ENCODE measurements at regions not wholly inside any gene's neighbourhood (a gene's known extent, or its start where the extent isn't known, plus 50 kb on each side); places are given as distances from the start of the nearest gene placed in this dataset.
A peak's percentile ranks its signal among the peaks of the same experiment; 100 is the strongest.

DNA sequence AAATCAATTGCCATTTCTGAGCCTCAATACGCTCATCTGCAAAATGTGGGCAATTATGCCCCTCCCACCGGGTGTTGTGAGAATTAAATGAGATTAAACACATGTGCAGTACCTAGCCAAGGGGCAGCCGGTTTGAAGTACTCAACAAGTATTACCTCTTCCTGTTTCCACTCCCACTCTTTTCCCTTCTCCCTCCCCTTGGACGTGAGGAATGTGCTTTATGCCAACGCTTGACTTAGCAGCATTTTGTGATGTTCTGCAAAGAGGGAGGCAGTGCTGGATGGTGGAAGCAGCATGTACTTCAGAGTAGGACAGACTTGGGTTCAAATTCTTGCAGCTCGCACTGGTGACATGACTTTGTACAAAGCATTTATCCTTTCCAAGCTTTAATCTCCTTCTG is 306.0 kb downstream of the BUD13 start:
- DNase-seq: peak; percentile 51

DNA sequence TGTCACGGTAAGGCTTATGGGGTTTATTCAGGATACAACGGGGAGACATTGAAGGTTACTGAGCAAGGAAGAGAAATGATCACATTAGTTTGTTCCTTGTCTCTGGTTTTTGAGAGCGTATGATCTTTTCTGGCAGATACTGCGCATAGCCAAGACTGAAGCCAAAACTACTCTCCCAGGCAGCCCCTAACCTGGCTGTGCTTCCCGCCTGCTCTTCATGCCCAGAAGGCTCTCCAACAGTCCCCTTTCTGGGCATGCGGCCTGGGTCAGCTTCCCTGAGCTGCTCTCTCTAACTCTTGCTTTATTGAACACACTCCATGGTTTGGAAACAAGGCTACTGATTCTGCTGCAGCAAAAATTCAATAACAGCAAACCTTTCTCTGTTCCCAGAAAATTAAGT is 306.6 kb downstream of the BUD13 start:
- DNase-seq: peak; percentile 74

DNA sequence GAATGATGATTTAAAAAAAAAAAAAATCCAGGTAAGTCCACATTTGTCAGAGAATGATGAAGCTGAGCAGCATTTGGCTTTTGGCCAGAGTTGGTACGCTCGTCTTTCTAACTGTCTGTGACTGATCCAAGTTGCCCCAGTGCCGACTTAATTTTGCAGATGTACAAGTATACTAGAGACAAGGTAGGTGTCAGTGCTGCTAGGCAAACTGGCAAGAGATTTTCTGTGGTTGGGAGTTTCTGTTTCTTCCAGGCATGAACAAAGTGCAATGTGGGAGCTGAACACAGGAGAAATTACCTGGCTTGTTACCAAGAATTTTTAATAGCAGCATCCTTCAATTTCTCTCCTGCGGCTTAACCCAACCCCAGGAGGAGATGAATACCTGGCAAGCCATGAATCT is 307.7 kb downstream of the BUD13 start:
- DNase-seq: no peak

DNA sequence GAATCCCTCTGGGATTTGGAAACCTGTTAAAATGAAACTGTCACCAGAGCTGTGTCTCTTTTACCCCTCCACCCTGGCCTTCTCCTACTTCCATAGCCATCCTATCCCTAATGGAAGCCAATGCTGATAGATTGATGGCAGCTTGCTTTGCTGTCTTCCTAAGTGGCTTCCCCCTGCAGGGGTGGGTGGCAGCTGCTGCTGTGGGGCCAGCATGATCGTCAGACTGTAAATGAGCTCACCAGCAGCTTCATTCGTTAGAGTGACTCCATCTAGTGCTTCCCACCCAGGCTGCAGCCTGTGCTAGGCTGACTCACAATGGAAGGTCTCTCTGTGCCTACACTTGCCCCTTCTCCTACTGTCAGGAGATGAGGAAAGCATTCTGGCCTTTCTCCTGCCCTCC is 311.0 kb downstream of the BUD13 start:
- no peak for DNase-seq

DNA sequence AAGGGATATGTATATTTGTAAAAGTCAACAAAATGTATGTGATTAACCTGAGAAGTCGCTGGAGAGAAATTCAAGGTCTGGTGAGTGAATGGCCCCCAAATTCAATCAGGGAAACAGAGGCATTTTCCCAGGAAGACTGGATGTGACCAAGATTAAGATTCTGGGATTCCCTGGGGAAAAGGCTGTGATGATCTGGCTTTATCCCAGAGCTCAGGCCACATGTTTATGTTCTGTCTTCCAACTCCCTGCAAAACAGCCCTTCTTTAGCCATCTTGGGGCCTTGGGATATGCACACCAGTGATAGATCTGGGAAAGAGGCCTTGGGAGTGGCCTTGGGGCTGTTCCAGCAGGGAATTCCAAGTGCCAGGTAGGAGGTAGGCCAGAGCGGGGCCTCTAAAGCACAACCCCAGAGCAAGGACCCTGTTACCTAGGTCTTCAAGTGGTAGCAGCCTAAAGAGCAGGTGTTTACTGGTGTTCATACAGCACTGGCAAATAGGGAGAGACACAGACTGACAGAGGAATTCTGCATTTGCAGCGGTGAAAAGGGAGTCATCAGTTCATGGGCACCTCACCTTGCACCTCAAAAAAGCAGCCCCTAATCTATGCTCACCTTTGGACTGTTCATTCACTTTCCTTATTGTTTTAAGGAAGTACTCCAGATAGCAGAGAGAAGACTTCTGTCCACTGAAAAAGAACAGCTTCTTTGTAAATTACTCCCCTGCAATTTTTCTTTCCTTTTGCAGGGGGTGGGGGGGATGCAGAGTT is 312.4 kb downstream of the BUD13 start:
- DNase-seq: no peak

DNA sequence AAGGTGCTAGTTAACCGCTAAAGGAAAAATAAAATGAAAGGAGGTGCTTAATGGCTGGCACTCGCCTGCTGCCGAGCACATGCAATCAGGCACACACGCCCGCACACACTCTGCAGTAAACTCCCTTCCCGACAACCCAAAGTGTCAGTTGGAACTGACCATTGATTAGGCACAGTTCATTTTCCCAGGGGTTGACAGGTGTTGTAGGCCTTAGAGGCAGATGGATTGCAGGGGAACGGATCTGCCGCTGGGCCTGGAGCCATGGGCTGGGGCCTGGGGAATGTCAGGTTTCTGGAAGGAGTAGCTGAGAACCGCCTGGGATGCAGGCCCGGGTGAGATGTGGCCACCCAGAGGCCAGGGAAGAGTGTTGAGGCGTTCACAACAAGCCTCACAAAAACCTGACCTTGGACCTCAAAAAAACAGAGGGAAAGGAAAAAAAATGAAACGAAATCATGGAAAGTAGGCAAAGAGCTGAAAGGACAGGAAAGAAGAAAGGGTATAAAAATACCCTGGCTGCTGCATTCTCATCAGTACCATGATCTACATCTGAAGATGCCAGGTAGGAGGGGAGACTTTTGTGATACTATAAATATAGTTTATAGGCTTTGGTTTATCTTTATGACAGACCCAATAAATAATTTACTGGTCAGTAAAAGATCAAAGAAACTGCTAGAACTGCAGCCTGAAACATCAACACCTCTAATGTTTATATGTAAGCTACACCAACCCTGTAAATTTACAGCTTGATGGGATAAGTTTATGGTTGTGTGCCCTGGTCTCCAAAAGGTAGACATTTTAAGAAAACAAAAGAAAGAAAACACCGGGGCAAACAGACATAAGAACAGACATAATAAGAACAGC is 313.4 kb downstream of the BUD13 start:
- DNase-seq: no peak

DNA sequence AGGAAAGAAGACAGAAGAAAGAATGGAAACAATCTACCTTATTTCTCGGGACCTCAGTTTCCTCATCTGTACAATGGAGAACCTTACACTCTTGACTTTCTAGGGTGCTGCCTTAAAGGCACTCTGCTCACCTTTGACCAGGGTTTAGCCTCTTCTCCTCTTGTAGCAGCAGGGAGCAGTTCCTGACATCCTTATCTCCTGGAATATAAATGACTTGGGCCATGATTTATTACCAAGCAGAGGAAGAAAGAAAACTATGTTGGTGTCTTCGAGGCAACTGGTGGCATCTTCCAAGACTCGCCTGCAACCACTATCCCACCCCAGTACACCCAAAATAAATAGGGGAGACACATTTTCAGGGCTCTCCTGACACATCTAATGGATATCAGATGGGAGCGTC is 314.2 kb downstream of the BUD13 start:
- no peak for DNase-seq

DNA sequence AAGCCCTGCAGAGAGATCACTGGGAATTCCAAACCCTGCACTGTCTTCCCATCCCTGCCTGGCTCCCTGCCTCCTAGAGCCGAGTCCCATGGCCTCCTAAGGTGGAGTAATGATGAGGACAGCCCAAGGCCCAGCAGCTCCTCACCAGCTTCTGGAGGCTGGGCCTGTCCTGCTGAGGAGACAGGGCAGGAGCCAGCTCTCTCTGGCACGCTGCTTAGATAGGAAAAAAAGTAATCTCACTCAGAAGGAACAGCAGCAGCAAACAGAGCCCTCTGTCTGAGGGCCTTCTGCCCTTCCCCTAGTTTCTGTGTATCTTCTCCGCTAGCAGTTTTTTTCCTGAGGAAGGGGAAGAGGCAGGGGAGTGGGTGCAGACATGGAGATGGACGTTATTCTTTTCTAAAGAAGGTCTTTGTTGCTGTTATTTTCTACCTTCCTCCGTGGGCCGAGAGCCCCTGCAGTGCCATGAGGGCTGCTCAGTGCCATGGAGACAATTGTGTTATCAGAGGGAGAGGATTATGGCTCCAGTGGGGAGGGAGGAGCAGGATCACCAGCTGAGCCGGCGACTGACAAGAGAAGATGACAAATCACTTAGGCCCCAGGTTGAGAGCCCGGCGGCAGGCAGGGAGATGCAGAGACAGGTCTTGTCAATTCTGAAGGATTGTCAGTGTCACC is 315.3 kb downstream of the BUD13 start:
- no peak for DNase-seq

DNA sequence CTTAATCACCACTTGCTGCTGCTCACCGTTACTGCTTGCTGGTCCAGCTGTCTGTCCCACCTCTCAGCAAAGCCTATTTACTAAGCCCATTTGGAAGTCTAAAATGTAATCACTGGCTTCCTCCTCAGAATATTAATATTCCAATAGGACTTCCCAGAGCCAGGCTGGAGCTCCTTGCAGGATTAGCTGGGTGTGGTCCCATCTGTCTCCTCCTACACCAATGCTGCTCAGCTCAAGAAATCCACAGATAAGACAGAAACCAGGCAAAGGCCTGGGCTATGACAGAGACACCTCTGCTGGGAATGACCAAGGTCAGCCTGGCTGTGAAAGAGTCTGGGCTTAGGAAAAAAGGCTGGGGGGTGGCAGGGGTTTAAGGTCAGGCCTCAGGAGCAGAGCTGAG is 317.8 kb downstream of the BUD13 start:
- no peak for DNase-seq

DNA sequence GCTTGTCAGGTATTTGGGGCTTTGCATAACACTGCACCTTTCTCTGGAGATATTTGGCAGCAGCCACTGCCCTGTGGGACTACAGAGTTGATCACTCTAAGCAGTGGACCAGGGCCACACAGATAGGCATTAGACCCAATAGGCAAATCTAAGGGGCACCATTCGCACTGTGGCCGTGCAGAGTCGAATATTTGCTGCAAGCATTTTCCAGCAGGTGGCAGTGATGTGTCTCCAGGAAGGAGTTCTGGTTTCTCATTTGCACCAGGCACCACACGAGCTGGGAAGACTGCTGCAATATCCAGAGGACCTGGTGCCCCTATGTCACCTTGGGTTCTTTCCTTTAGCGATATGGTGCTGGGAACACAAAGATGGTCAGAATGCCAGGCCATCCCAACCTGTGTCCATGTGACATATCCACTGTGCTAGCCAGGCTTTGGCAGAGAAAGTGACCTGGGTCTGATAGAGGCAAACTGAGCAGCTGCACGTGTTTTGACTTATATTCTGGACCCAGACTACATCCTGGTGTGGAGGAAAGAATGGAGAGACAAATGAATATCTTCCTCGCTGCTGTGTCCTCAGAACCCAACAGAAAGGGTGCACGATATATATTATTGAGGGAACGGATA is 318.7 kb downstream of the BUD13 start:
- DNase-seq: peak; percentile 39

DNA sequence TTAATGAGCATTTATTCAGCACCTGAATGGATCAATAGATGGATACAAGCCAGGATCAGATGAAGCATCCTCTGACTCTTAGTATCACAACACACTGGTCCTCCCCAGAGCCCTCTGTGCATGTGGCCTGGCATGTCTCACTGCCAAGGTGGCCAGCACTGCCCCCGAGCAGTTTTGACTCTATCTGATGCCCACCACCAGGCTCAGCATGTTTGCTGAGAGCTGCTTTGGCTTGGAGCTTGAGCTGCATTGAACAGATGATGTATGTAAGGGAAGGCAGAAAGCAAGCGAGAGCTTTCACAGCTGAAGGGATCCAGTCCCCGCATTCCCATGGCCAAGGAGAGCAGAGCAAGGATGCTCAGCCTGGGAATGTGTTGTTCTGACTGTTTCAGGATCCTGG is 320.3 kb downstream of the BUD13 start:
- no peak for DNase-seq

DNA sequence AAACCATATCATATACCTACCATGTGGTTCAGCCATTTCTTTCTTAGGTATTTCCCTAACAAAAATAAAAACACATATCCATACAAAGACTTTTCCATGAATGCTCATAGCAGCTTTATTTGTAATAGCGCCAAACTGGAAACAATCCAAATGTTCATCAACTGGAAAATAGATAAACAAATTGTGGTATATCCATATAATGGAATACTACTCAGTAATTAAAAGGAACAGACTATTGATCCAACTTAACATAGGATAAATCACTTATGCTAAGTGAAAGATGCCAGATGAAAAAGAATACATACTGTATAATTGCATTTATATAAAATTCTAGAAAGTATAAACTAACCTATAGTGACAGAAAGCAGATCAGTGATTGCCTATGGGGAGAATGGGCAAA is 323.3 kb downstream of the BUD13 start:
- DNase-seq: no peak

DNA sequence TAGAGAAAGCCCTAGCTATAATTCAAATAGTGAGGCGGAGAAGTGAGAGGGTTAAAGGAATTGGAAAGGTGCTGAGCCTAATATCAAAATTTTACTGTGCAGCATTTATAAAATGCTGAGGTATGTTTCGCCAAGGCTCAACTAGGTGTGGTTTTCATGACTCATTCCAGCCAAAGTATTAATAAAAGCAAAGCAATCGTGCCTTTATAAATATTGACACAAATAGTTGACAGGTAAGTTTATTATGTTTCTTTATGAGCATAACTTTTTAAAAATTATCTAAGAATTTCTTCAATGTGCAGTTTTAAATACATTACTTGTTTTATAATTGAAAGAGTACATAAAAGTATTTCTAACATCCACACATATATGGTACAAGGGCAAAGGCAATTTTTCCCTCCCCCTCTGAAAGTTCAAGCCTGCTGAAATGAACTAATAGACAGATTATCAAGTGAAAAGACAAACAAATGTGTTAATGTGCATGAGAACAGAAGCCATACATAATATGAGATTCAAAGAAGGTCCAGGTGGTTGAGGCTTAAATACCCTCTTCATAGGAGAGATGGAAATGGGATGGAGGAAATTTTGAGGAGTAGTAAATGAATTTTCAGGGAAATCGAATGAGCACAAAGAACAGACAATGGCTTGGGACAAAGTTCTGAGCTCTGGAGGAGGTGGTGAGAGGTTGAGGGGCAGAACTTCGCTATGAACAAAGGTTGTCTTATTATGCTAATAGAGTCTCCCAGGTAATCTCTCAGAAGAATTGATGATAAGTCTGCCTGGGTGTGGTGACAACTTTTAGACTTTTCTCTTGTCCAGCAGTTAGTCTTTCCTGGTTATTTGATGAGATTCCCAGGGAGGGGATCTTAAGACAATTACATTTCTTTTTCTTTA is 326.5 kb downstream of the BUD13 start:
- no peak for DNase-seq

DNA sequence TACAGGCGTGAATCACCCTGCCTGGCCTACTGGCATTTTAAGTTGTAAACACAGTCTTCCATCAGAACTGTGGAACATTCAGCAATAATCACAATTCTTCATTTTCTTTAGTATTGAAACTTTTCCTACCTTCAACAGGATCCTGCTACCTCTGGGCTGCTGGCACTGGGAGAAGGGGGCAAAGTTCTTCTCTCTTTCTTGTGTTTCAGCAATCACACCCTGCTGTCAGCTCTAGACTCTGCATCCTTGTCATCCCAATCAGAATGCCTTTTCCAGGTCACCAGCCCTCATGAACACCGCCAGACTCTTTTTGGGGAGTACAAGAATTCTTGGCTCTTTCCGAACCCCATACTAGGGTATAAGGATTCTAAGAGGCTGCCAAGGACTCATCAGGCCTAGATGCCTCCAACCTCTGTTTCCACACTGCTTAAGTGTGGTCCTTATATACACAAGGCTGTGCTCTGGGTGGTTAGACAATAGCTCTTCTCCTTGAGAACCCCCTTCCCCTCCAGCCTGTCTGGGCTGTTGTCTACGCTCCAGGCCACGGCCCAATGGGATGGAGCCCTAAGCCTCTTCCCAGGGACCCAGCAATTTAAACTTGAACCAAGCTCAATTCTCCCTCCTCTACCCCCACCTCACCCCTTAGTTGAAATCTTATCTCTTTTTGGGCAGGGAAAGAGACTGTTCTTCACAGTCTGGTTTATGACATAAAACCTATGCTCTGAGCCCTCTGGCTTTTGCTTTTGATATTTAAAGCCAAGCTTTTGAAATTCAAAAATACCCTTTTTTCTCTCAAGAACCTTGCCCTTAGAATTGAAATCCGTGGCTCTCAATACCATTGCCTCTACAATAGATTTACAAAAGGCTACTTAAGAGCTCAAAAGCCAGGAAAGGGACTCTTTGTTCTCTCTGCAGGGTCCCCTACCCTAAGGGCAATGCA is 327.4 kb downstream of the BUD13 start:
- DNase-seq: no peak

DNA sequence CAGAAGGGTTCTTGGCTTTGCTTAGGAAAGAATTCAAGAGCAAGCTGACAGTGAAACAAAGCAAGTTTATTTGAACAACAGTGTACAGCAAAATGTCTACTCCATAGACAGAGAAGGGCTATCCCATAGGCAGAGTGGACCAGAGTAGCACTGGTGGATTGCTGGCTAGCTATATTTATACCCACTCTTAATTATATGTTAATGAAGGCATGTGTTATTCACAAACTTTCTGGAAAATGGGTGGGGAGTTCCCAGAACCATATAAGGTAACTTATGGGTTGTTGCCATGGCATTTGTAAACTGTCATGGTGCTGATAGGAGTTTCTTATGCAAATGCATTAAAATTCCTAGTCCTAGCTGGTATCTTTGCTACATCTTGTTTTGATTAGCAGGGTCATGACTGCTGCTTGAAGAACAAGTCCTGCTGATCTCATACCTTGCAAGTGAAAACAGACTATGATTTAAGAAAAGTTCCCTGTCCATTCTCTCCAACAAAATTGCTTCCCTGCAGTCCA is 330.5 kb downstream of the BUD13 start:
- no peak for DNase-seq

DNA sequence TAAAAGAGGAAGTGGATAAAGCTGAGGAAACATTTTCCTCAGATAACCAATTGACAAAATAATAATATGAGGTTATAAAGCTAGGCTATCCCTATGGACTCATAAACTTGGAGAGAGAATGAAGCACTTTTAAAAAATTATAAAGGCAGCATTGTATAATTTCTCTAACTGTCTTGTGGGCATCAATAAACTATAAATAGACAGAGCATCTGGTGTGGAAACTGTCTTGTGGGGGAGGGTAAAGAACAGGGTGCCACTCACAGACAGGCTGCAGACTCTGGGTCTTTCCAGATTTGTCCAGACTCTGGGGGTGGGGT is 333.5 kb downstream of the BUD13 start:
- DNase-seq: no peak

DNA sequence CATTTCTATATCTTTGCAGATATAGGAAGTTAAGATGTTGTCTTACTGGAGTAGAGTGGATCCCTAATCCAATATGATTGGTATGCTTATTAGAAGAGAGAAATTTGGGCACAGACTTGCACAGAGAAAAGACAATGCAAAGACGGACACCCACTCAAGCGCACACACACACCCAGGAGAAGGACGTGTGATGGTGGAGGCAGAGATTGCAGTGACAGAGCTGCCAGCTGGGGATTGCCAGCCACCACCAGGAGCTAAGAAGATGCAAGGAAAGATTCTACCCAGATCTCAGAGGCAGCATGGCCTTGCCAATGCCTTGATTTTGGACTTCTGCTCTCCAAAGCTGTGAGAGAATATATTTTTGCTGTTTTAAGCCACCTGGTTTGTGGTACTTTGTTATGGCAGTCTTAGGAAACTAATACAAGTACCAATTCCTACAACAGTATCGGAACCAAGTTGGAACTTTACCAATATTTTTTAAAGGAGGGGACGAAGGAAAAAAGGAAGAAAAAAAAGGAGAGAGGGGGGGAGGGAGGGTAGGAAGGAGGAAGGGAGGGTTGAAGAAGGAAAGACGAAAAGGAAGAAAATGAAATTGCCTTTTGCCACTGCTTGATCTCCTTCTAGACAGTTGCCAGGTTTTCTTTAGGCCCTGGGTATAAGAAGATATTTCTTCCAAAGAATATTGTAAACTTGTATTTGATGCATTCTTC is 334.0 kb downstream of the BUD13 start:
- no peak for DNase-seq

DNA sequence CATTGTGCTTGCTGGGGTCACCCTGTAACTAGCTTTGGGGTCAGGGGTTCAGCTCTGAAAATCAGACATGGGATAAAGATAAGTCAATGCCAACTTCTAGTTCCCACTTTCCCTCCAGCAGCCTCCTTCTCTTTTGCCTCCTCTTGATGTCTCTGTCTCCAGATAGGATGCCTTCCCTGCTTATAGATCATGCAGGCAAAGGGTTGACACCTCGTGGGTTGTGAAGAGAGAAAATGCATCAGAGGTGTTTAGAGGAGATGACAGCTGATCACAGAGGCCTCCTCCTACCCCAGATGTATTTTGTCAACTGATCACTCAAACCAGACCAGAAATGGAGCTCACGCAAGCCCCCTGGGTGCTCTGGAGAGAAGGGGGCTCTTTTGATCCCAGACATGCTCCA is 337.8 kb downstream of the BUD13 start:
- no peak for DNase-seq

DNA sequence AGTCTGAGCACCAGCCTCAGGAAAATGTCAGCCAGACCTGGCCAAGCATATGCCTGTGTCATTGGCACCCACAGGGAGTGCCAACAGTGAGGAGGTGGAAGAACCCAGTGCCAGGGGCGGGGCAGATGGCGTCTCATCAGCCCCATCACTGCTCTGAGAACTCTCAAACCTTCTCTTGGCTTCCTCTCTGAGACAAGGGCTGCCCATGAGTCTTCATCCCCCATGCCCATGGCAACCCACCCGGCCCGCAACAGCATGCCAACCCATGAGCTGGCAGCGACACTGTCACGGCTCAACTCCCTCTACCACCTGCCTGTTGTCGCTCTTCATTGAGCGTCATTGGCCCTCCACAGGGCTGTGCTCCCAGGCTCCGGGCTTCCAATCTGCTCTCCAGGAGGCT is 340.5 kb downstream of the BUD13 start:
- DNase-seq: no peak

DNA sequence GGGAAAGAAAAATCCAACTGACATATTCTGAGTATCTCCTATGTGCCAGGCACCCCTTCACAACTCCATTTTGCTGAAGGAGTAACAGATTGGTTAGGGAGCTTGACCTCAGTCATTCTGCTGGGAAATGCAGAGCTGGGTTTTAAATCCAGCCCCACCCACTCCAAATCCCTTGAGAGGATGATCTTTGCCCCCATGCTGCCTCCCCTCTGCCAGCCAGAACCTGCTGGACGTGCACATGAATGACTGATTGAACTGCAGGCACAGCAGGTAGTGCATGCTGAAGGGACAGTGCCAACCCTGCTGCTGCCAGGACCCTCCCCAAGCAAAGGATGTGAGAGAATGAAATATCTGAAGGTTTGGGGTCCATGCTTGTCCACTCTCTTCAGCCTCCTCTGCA is 340.9 kb downstream of the BUD13 start:
- no peak for DNase-seq

DNA sequence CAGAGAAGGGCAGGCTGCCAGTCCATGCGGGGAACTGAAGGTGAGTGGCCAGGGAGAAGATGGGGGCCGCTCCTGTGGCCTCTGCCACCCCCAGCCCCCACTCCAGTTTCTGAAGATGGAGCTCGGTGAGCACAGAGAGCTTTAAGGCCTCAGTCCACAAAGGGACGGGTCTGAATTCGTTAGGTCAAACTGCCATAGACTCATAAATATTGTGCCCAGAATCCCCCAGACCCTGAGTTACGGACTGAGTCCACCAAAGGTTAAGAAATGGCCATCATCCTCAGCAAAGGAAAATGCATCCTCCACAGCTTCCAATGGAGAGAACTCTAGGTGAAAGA is 344.2 kb downstream of the BUD13 start:
- DNase-seq: no peak

Data from right hindlimb (tissue), 1 donor.